Peyer's patch (tissue), 4 donors: ENCODE measurements at regions not wholly inside any gene's neighbourhood (a gene's known extent, or its start where the extent isn't known, plus 50 kb on each side); places are given as distances from the start of the nearest gene placed in this dataset.

ENCODE experiments used
- POLR2A ChIP-seq, 2 donors: fragments of 450-650 bp; IDR thresholded peaks; one replicate each; pipeline ENCODE4 v1.5.1; 2017; ENCODE audit warnings: antibody characterized with exemption in 2 of 2, mild to moderate bottlenecking in 2 of 2, moderate library complexity in 2 of 2
- TF ChIP-seq, protein P1 (sequence below), 6 experiments: fragments of 450-650 bp in 4 of 6; fragments of 200-600 bp in 2 of 6; sonication (generic) in 1 of 6; IDR thresholded peaks; one replicate each; pipeline ENCODE4 v1.5.1; 2017 to 2019; ENCODE audit warnings: antibody characterized with exemption in 6 of 6, mild to moderate bottlenecking in 3 of 6, moderate library complexity in 1 of 6

DNA sequence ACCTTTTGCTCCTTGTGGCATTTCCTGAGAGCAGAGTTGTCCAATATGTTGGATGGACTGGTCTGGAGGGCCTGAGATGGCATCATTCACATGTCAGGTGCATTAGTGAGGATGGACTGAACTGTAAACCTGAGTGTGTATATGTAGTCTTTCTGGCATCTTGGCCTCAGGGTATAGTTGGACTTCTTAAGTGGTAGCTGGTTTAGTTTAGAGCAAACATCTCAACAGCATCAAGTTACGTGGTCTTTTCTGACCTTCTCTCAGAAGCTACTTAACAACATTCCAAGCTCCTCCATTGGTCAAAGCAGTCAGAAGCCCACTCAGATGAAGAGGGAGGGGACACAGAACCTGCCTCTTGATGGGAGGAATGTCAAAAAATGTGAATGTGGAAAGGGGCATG is 829.9 kb downstream of the METTL15 start:
- TF ChIP-seq POLR2A (IDR thresholded peaks at IDR 0.05) = no peak
- TF ChIP-seq, protein P1, sequence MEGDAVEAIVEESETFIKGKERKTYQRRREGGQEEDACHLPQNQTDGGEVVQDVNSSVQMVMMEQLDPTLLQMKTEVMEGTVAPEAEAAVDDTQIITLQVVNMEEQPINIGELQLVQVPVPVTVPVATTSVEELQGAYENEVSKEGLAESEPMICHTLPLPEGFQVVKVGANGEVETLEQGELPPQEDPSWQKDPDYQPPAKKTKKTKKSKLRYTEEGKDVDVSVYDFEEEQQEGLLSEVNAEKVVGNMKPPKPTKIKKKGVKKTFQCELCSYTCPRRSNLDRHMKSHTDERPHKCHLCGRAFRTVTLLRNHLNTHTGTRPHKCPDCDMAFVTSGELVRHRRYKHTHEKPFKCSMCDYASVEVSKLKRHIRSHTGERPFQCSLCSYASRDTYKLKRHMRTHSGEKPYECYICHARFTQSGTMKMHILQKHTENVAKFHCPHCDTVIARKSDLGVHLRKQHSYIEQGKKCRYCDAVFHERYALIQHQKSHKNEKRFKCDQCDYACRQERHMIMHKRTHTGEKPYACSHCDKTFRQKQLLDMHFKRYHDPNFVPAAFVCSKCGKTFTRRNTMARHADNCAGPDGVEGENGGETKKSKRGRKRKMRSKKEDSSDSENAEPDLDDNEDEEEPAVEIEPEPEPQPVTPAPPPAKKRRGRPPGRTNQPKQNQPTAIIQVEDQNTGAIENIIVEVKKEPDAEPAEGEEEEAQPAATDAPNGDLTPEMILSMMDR (IDR thresholded peaks at IDR 0.05) = no peak
